ENCODE measurements at regions not wholly inside any gene's neighbourhood (a gene's known extent, or its start where the extent isn't known, plus 50 kb on each side); places are given as distances from the start of the nearest gene placed in this dataset.

DNA sequence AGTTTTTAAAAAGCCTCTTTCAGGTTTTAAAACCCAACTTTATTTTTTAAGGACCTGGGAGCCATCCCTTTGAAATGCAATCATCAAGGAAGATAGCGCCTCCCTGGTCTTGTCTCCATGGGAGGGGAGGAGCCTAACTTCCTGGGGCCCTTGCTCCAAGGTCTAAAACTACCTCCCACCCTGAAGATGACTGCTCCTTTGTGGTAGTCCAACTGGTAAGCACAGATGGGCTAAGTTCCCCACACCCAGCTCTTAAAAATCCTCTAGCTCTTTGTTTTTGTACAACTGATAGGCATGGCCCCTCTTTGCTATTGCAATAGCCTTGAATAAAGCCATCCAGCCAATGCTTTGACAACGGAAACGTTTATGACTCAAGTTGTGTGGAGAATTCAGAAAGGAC, 716.8 kb downstream of the CBLN2 start:
- no peak overlapping the region for H3K27ac Mint-ChIP-seq (ENCODE audit: unreplicated experiment)
- DNase-seq (ENCODE audit: low spot score), result no peak
- H3K4me1 Mint-ChIP-seq (ENCODE audit: unreplicated experiment), result no peaks in the 10 kb centered on the region
- TF ChIP-seq, protein P1, sequence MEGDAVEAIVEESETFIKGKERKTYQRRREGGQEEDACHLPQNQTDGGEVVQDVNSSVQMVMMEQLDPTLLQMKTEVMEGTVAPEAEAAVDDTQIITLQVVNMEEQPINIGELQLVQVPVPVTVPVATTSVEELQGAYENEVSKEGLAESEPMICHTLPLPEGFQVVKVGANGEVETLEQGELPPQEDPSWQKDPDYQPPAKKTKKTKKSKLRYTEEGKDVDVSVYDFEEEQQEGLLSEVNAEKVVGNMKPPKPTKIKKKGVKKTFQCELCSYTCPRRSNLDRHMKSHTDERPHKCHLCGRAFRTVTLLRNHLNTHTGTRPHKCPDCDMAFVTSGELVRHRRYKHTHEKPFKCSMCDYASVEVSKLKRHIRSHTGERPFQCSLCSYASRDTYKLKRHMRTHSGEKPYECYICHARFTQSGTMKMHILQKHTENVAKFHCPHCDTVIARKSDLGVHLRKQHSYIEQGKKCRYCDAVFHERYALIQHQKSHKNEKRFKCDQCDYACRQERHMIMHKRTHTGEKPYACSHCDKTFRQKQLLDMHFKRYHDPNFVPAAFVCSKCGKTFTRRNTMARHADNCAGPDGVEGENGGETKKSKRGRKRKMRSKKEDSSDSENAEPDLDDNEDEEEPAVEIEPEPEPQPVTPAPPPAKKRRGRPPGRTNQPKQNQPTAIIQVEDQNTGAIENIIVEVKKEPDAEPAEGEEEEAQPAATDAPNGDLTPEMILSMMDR (IDR thresholded peaks at IDR 0.05; ENCODE audit: unreplicated experiment), result no peak
- H3K27me3 Mint-ChIP-seq (ENCODE audit: unreplicated experiment), result peaks cover 2% of the 10 kb centered on the region
- H3K36me3 Mint-ChIP-seq (ENCODE audit: low read depth, unreplicated experiment), result no peaks in the 10 kb centered on the region
- H3K9me3 Mint-ChIP-seq (ENCODE audit: unreplicated experiment), result peaks cover 10% of the 10 kb centered on the region
- H3K4me3 Mint-ChIP-seq (ENCODE audit: unreplicated experiment), result no peak overlapping the region

- Mint-ChIP-seq H3K27ac (ENCODE audit: unreplicated experiment) (no peak overlapping the region), H3K27me3 (ENCODE audit: unreplicated experiment) (no peaks in the 10 kb centered on the region), H3K9me3 (ENCODE audit: unreplicated experiment) (peaks cover 10% of the 10 kb centered on the region), H3K4me1 (ENCODE audit: unreplicated experiment) (no peaks in the 10 kb centered on the region), H3K4me3 (ENCODE audit: unreplicated experiment) (no peak overlapping the region), H3K36me3 (ENCODE audit: low read depth, unreplicated experiment) (no peaks in the 10 kb centered on the region)
- DNase-seq (ENCODE audit: low spot score), result no peak
- TF ChIP-seq, protein P1 (IDR thresholded peaks at IDR 0.05; ENCODE audit: unreplicated experiment), result no peak
Measured at GRCh38 chr18:71815305-71815704, 728.8 kb downstream of the CBLN2 start.

- TF ChIP-seq, protein P1 (IDR thresholded peaks at IDR 0.05; ENCODE audit: unreplicated experiment), result no peak
- Mint-ChIP-seq H3K27me3 (ENCODE audit: unreplicated experiment) (no peaks in the 10 kb centered on the region), H3K4me3 (ENCODE audit: unreplicated experiment) (no peak overlapping the region), H3K27ac (ENCODE audit: unreplicated experiment) (no peak overlapping the region), H3K9me3 (ENCODE audit: unreplicated experiment) (peaks cover 10% of the 10 kb centered on the region), H3K4me1 (ENCODE audit: unreplicated experiment) (no peaks in the 10 kb centered on the region), H3K36me3 (ENCODE audit: low read depth, unreplicated experiment) (no peaks in the 10 kb centered on the region)
- DNase-seq (ENCODE audit: low spot score), result no peak
Measured at GRCh38 chr18:71809711-71810110, 734.4 kb downstream of the CBLN2 start.

DNA sequence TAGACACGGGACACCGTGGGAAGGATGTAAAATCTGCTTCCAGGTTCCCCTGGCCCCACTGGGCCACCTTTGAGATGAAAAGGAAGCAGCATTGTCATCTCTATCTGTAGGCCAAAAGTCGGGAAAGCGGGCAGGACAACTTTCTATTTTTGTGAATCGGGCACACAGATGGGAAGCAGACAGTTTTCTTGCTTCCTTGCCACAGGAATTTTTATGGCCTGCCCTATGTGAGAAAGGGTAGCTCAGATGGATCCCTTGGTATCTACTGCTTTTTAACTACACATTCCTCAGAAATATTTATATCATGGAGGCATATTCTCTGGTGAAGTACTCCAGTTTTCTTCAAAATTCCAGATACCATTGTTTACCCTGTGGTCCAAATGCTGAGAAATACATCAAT, 735.5 kb downstream of the CBLN2 start:
- no peak overlapping the region for H3K4me3 Mint-ChIP-seq (ENCODE audit: unreplicated experiment)
- TF ChIP-seq, protein P1 (IDR thresholded peaks at IDR 0.05; ENCODE audit: unreplicated experiment), result no peak
- no peaks in the 10 kb centered on the region for H3K36me3 Mint-ChIP-seq (ENCODE audit: low read depth, unreplicated experiment)
- H3K4me1 Mint-ChIP-seq (ENCODE audit: unreplicated experiment), result no peaks in the 10 kb centered on the region
- no peak for DNase-seq (ENCODE audit: low spot score)
- H3K27me3 Mint-ChIP-seq (ENCODE audit: unreplicated experiment), result no peaks in the 10 kb centered on the region
- no peak overlapping the region for H3K27ac Mint-ChIP-seq (ENCODE audit: unreplicated experiment)
- H3K9me3 Mint-ChIP-seq (ENCODE audit: unreplicated experiment), result peaks cover 16% of the 10 kb centered on the region

GRCh38 chr18:71807586-71807985, 736.6 kb downstream of the CBLN2 start:
- H3K27me3 Mint-ChIP-seq (ENCODE audit: unreplicated experiment), result no peaks in the 10 kb centered on the region
- no peak overlapping the region for H3K27ac Mint-ChIP-seq (ENCODE audit: unreplicated experiment)
- TF ChIP-seq, protein P1 (IDR thresholded peaks at IDR 0.05; ENCODE audit: unreplicated experiment), result no peak
- H3K36me3 Mint-ChIP-seq (ENCODE audit: low read depth, unreplicated experiment), result no peaks in the 10 kb centered on the region
- no peak overlapping the region for H3K4me3 Mint-ChIP-seq (ENCODE audit: unreplicated experiment)
- no peaks in the 10 kb centered on the region for H3K4me1 Mint-ChIP-seq (ENCODE audit: unreplicated experiment)
- H3K9me3 Mint-ChIP-seq (ENCODE audit: unreplicated experiment), result peaks cover 18% of the 10 kb centered on the region
- no peak for DNase-seq (ENCODE audit: low spot score)

Data from endothelial cell (in vitro differentiated cells).